ENCODE measurements at regions not wholly inside any gene's neighbourhood (a gene's known extent, or its start where the extent isn't known, plus 50 kb on each side); places are given as distances from the start of the nearest gene placed in this dataset.

DNA sequence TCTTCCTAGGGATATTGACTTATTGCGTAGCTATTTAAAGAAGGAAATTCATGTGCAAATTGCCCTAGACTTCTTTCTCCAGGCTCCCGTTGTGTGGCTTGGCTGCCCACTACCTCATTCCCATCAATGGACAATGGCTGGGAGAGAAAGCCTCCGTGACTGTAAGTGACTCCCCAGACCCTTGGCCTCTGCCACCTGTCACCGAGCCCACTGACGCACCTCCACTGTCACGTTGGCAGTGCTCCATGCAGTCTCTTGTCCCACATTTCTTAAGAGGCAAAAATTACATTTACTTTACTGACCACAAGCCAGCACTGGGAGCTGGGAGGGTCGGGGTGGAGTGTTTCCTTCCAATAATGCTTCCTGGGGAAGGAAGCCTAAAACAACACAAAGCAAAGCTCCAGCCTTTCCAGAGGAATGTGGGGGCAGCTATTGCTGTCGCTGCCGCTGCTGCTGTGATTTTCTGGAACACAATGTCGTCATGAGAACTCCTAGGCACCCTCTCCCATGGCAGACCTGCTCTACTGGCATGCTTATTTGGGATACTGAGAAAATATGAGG is 89.7 kb upstream of the STEAP1B start:
- peak; percentile 95 for DNase-seq (ENCODE audit: low read depth)
- no peak overlapping the region for H3K27ac Mint-ChIP-seq (ENCODE audit: unreplicated experiment)
- Histone ChIP-seq H3K27ac (ENCODE audit: low read depth, low read length) (peak overlapping the region; percentile 68), H3K79me2 (ENCODE audit: insufficient read depth, low read length) (no peaks in the 10 kb centered on the region), H3K36me3 (ENCODE audit: insufficient read depth, low read length) (no peaks in the 10 kb centered on the region), H4K20me1 (ENCODE audit: insufficient read depth, low read length) (no peaks in the 10 kb centered on the region), H3K9me3 (ENCODE audit: insufficient read depth, low read depth, low read length) (no peaks in the 10 kb centered on the region), H3K4me1 (ENCODE audit: insufficient read depth, low read length) (peaks cover 30% of the 10 kb centered on the region), H2AFZ (ENCODE audit: low read depth, low read length) (peak overlapping the region; percentile 12), H3K4me3 (ENCODE audit: insufficient read depth, low read depth, low read length) (no peak overlapping the region), H3K4me2 (ENCODE audit: low read length) (peak overlapping the region; percentile 71), H3K9ac (ENCODE audit: low read length) (peak overlapping the region; percentile 66), H3K27me3 (ENCODE audit: insufficient read depth, low read length) (no peaks in the 10 kb centered on the region)
- H3K9me3 Mint-ChIP-seq (ENCODE audit: unreplicated experiment) = peaks cover 9% of the 10 kb centered on the region
- no peaks in the 10 kb centered on the region for H3K27me3 Mint-ChIP-seq (ENCODE audit: low read depth, unreplicated experiment)
- H3K4me3 Mint-ChIP-seq (ENCODE audit: unreplicated experiment) = no peak overlapping the region
- TF ChIP-seq, protein P1, sequence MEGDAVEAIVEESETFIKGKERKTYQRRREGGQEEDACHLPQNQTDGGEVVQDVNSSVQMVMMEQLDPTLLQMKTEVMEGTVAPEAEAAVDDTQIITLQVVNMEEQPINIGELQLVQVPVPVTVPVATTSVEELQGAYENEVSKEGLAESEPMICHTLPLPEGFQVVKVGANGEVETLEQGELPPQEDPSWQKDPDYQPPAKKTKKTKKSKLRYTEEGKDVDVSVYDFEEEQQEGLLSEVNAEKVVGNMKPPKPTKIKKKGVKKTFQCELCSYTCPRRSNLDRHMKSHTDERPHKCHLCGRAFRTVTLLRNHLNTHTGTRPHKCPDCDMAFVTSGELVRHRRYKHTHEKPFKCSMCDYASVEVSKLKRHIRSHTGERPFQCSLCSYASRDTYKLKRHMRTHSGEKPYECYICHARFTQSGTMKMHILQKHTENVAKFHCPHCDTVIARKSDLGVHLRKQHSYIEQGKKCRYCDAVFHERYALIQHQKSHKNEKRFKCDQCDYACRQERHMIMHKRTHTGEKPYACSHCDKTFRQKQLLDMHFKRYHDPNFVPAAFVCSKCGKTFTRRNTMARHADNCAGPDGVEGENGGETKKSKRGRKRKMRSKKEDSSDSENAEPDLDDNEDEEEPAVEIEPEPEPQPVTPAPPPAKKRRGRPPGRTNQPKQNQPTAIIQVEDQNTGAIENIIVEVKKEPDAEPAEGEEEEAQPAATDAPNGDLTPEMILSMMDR (IDR thresholded peaks at IDR 0.05; ENCODE audit: insufficient read depth, low read depth, low read length) = no peak
- TF ChIP-seq EZH2 (IDR thresholded peaks at IDR 0.05; ENCODE audit: insufficient read depth, low read length) = no peak
- H3K4me1 Mint-ChIP-seq (ENCODE audit: low read depth, unreplicated experiment) = peaks cover 29% of the 10 kb centered on the region
- no peaks in the 10 kb centered on the region for H3K36me3 Mint-ChIP-seq (ENCODE audit: low read depth, unreplicated experiment)
- FAIRE-seq = no peak

DNA sequence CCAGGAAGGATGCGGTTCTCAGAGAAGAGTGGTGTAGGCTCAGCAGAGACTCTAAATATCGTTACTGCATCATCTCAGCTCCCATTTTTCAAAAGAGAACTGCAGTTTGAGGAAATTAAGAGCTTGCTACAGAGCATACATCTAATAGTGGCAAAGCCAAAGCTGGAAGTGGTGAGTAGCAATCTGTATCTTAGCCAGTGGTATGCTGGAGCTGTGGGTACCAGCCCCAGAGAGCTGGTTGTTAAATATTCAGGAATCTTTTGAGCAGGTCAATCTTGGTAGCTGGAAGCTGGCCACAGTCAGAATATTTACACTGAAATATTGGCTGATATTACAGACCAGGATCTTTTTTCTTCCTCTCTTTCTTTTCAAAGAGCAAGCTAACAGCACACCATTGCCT is 88.4 kb upstream of the STEAP1B start:
- H3K4me1 ChIP-seq (ENCODE audit: insufficient read depth, low read length) = peaks cover 35% of the 10 kb centered on the region
- H3K27ac ChIP-seq (ENCODE audit: low read depth, low read length) = peak overlapping the region; percentile 68
- no peaks in the 10 kb centered on the region for H3K9me3 ChIP-seq (ENCODE audit: insufficient read depth, low read depth, low read length)
- Mint-ChIP-seq H3K36me3 (ENCODE audit: low read depth, unreplicated experiment) (no peaks in the 10 kb centered on the region), H3K4me3 (ENCODE audit: unreplicated experiment) (no peak overlapping the region), H3K27me3 (ENCODE audit: low read depth, unreplicated experiment) (no peaks in the 10 kb centered on the region), H3K27ac (ENCODE audit: unreplicated experiment) (no peak overlapping the region), H3K9me3 (ENCODE audit: unreplicated experiment) (peaks cover 3% of the 10 kb centered on the region), H3K4me1 (ENCODE audit: low read depth, unreplicated experiment) (peaks cover 34% of the 10 kb centered on the region)
- H2AFZ ChIP-seq (ENCODE audit: low read depth, low read length) = no peak overlapping the region
- FAIRE-seq = no peak
- TF ChIP-seq EZH2 (IDR thresholded peaks at IDR 0.05; ENCODE audit: insufficient read depth, low read length) = no peak
- TF ChIP-seq, protein P1 (IDR thresholded peaks at IDR 0.05; ENCODE audit: insufficient read depth, low read depth, low read length) = no peak
- H3K36me3 ChIP-seq (ENCODE audit: insufficient read depth, low read length) = no peaks in the 10 kb centered on the region
- peak overlapping the region; percentile 10 for H3K9ac ChIP-seq (ENCODE audit: low read length)
- no peaks in the 10 kb centered on the region for H3K27me3 ChIP-seq (ENCODE audit: insufficient read depth, low read length)
- DNase-seq (ENCODE audit: low read depth) = peak; percentile 40
- no peak overlapping the region for H3K4me3 ChIP-seq (ENCODE audit: insufficient read depth, low read depth, low read length)
- H3K79me2 ChIP-seq (ENCODE audit: insufficient read depth, low read length) = no peaks in the 10 kb centered on the region
- H3K4me2 ChIP-seq (ENCODE audit: low read length) = no peak overlapping the region
- no peaks in the 10 kb centered on the region for H4K20me1 ChIP-seq (ENCODE audit: insufficient read depth, low read length)

DNA sequence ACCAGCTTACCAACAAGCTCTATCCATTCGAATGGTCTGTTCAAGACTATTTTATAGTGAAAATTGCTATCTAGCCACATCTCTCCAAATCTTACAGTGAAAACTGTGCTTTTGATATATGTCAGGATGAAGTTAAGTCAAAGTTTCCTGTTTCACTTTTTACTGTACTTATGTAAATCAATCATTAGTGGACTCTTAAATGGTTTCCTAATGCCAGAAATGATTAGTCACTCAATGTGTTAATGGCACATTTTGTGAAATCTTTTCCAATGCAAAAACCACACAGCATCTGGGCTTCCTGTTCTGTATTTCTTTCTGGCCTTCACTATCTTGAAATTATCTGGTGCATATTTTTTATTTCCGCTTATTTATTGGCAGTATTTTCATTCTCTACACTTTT is 87.3 kb upstream of the STEAP1B start:
- H3K9me3 ChIP-seq (ENCODE audit: insufficient read depth, low read depth, low read length) = no peaks in the 10 kb centered on the region
- H4K20me1 ChIP-seq (ENCODE audit: insufficient read depth, low read length) = no peaks in the 10 kb centered on the region
- TF ChIP-seq EZH2 (IDR thresholded peaks at IDR 0.05; ENCODE audit: insufficient read depth, low read length) = no peak
- TF ChIP-seq, protein P1 (IDR thresholded peaks at IDR 0.05; ENCODE audit: insufficient read depth, low read depth, low read length) = no peak
- peak overlapping the region; percentile 47 for H3K9ac ChIP-seq (ENCODE audit: low read length)
- Mint-ChIP-seq H3K27ac (ENCODE audit: unreplicated experiment) (no peak overlapping the region), H3K4me3 (ENCODE audit: unreplicated experiment) (no peak overlapping the region), H3K9me3 (ENCODE audit: unreplicated experiment) (peaks cover under 1% of the 10 kb centered on the region), H3K36me3 (ENCODE audit: low read depth, unreplicated experiment) (no peaks in the 10 kb centered on the region), H3K4me1 (ENCODE audit: low read depth, unreplicated experiment) (peaks cover 39% of the 10 kb centered on the region), H3K27me3 (ENCODE audit: low read depth, unreplicated experiment) (no peaks in the 10 kb centered on the region)
- no peaks in the 10 kb centered on the region for H3K27me3 ChIP-seq (ENCODE audit: insufficient read depth, low read length)
- DNase-seq (ENCODE audit: low read depth) (peak; percentile 89), FAIRE-seq (no peak)
- H3K4me3 ChIP-seq (ENCODE audit: insufficient read depth, low read depth, low read length) = no peak overlapping the region
- H3K27ac ChIP-seq (ENCODE audit: low read depth, low read length) = peak overlapping the region; percentile 68
- peak overlapping the region; percentile 8 for H3K4me2 ChIP-seq (ENCODE audit: low read length)
- peaks cover 44% of the 10 kb centered on the region for H3K4me1 ChIP-seq (ENCODE audit: insufficient read depth, low read length)
- H2AFZ ChIP-seq (ENCODE audit: low read depth, low read length) = no peak overlapping the region
- H3K36me3 ChIP-seq (ENCODE audit: insufficient read depth, low read length) = no peaks in the 10 kb centered on the region
- H3K79me2 ChIP-seq (ENCODE audit: insufficient read depth, low read length) = no peaks in the 10 kb centered on the region
